NCI-H1694 treated with DMSO at 0.1 percent for 48 hours (cell line): ENCODE measurements at regions not wholly inside any gene's neighbourhood (a gene's known extent, or its start where the extent isn't known, plus 50 kb on each side); places are given as distances from the start of the nearest gene placed in this dataset.

Experiments
- DNase-seq: peaks from one replicate; lab custom pipeline; 2025; lab: John Stamatoyannopoulos, UW

GRCh38 chr4:123940604-123941003 lies 544.0 kb downstream of the SPRY1 start:
- no peak for DNase-seq

GRCh38 chr4:123941306-123941705 lies 544.7 kb downstream of the SPRY1 start:
- DNase-seq: no peak

GRCh38 chr4:123943976-123944375 lies 547.4 kb downstream of the SPRY1 start:
- no peak for DNase-seq

- DNase-seq: no peak
Measured at GRCh38 chr4:123945301-123945700, 548.7 kb downstream of the SPRY1 start.

GRCh38 chr4:123950530-123950929 lies 553.9 kb downstream of the SPRY1 start:
- no peak for DNase-seq

GRCh38 chr4:123952530-123953274 lies 556.1 kb downstream of the SPRY1 start:
- DNase-seq: no peak

- DNase-seq: no peak
Measured at GRCh38 chr4:123953566-123953965, 557.0 kb downstream of the SPRY1 start.

GRCh38 chr4:123954220-123954619 lies 557.6 kb downstream of the SPRY1 start:
- DNase-seq: no peak

- no peak for DNase-seq
Measured at GRCh38 chr4:123955167-123955800, 558.7 kb downstream of the SPRY1 start.

GRCh38 chr4:123956204-123956603 lies 559.6 kb downstream of the SPRY1 start:
- no peak for DNase-seq

- DNase-seq: no peak
Measured at GRCh38 chr4:123966990-123967769, 570.6 kb downstream of the SPRY1 start.

- no peak for DNase-seq
Measured at GRCh38 chr4:123972031-123972430, 575.4 kb downstream of the SPRY1 start.

- no peak for DNase-seq
Measured at GRCh38 chr4:123974386-123975149, 578.0 kb downstream of the SPRY1 start.

- no peak for DNase-seq
Measured at GRCh38 chr4:123976285-123976684, 579.7 kb downstream of the SPRY1 start.

GRCh38 chr4:123976819-123977218 lies 580.2 kb downstream of the SPRY1 start:
- no peak for DNase-seq

GRCh38 chr4:123977641-123978081 lies 581.1 kb downstream of the SPRY1 start:
- no peak for DNase-seq

- DNase-seq: no peak
Measured at GRCh38 chr4:123978637-123979036, 582.0 kb downstream of the SPRY1 start.

- DNase-seq: no peak
Measured at GRCh38 chr4:123980736-123981300, 584.2 kb downstream of the SPRY1 start.

GRCh38 chr4:123984886-123985285 lies 588.3 kb downstream of the SPRY1 start:
- no peak for DNase-seq

- DNase-seq: no peak
Measured at GRCh38 chr4:123986268-123986798, 589.7 kb downstream of the SPRY1 start.

GRCh38 chr4:123987408-123987807 lies 590.8 kb downstream of the SPRY1 start:
- no peak for DNase-seq
